Heart left ventricle (tissue), 13 donors: ENCODE measurements at regions not wholly inside any gene's neighbourhood (a gene's known extent, or its start where the extent isn't known, plus 50 kb on each side); places are given as distances from the start of the nearest gene placed in this dataset.

ENCODE experiments used
- POLR2A ChIP-seq, 2 donors: fragments of 450-650 bp; IDR thresholded peaks; one replicate each; pipeline ENCODE4 v1.6.1; 2017; ENCODE audit warnings: antibody characterized with exemption in 2 of 2, mild to moderate bottlenecking in 2 of 2, moderate library complexity in 2 of 2
- TF ChIP-seq, protein P1 (sequence below), 12 donors: fragments of 200-600 bp; sonication (generic) in 4 of 12; IDR thresholded peaks; one replicate each; pipeline versions ENCODE4 v1.5.0 to v1.8.0; 2018 to 2022; ENCODE audit warnings: antibody characterized with exemption in 12 of 12, mild to moderate bottlenecking in 5 of 12
- donor health status: ischemic (EF 13 %, LVEDD 7.1; RV severe dilation, severe dysfunction).
- donor health status: DM: no; HTN: yes; CAD: no.
- donor health status: DM: no; HTN: no; CAD: no.
- donor health status: ischemic (EF 25% LVEDD 6.9; RV normal size, moderate dysfunction).
- donor health status: ischemic (EF 25% LVEDD 5.7; RV mildly dilated, moderate dysfunction).
- donor health status: ischemic (EF 35%, LVEDD 5.7; RV mildly dilated, moderate dysfunction).
- donor health status: nonischemic (EF 11% LVEDD 7.7; RV severe dilation, severe dysfunction).
- donor health status: DM: yes; HTN: yes; CAD: no.
- donor health status: PGD.
- donor health status: ischemic (EF 29% LVEDD 5.4; RV normal size, mild dysfunction).
- donor health status: nonischemic (EF 23%, LVEDD 6.1; RV moderate dilation, normal function).

DNA sequence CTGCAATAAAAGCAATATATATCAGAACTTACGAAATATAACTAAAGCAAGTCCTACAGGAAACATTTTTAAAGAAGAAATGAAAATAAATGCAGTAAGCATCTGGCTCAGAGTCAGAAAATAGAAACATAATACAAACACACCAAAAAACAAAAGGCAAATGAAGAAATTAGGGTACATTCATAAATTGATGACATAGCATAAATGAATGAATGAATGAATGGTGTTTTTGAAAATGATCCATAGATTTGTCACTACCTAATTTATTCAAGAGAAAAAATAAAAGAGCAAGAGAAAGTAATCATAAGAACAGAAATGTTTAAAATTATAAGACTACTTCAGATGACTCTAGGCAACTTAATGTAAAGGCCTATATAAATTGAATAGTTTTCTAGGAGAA, 226.1 kb upstream of the CDH20 start:
- TF ChIP-seq, protein P1, sequence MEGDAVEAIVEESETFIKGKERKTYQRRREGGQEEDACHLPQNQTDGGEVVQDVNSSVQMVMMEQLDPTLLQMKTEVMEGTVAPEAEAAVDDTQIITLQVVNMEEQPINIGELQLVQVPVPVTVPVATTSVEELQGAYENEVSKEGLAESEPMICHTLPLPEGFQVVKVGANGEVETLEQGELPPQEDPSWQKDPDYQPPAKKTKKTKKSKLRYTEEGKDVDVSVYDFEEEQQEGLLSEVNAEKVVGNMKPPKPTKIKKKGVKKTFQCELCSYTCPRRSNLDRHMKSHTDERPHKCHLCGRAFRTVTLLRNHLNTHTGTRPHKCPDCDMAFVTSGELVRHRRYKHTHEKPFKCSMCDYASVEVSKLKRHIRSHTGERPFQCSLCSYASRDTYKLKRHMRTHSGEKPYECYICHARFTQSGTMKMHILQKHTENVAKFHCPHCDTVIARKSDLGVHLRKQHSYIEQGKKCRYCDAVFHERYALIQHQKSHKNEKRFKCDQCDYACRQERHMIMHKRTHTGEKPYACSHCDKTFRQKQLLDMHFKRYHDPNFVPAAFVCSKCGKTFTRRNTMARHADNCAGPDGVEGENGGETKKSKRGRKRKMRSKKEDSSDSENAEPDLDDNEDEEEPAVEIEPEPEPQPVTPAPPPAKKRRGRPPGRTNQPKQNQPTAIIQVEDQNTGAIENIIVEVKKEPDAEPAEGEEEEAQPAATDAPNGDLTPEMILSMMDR (IDR thresholded peaks at IDR 0.05), result no peak
- TF ChIP-seq POLR2A (IDR thresholded peaks at IDR 0.05), result no peak
